Activated CD8-positive, alpha-beta memory T cell treated with anti-CD3 and anti-CD28 coated beads for 36 hours (primary cell): ENCODE measurements at regions not wholly inside any gene's neighbourhood (a gene's known extent, or its start where the extent isn't known, plus 50 kb on each side); places are given as distances from the start of the nearest gene placed in this dataset.
"Not testable (repeated sequence)": the region's sequence is repeated elsewhere in the genome, so short reads cannot be mapped to it uniquely, and the experiment has no call there.

ENCODE experiments used
- CTCF ChIA-PET: fragments of 350-600 bp; sonication (Branson Sonifier 250); formaldehyde crosslinking; loops from one replicate; lab custom pipeline; 2021; ENCODE audit warnings: antibody characterized with exemption; lab: Charles Lee
- POLR2A ChIA-PET: fragments of 350-600 bp; sonication (Branson Sonifier 250); formaldehyde crosslinking; loops from one replicate; lab custom pipeline; 2021; ENCODE audit warnings: antibody characterized with exemption; lab: Charles Lee

DNA sequence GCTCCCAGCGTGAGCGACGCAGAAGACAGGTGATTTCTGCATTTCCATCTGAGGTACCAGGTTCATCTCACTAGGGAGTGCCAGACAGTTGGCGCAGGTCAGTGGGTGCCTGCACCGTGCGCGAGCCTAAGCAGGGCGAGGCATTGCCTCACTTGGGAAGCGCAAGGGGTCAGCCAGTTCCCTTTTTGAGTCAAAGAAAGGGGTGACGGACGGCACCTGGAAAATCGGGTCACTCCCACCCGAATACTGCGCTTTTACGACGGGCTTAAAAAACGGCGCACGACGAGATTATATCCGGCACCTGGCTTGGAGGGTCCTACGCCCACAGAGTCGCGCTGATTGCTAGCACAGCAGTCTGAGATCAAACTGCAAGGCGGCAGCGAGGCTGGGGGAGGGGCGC, 915.9 kb upstream of the FBXO33 start:
- POLR2A ChIA-PET, CTCF ChIA-PET: not testable (repeated sequence)

DNA sequence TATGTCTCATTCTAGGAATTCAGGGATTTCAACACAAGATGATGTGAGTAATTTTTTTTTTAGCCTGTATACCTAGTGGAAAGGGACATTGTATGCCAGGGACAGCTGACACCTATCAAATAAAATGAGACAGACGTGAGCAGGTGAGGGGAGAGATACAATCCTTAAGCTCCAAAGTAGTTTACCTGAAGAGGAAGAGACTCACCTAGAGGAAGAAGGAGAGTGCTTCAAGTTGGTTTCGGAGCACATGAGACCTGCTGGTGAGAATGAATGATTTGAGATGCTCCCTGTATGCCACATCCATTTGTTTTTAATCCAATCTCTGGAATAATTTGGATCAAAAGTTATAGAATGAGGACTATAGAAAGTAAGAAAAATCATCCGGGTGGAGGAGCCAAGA, 915.4 kb upstream of the FBXO33 start:
- ChIA-PET CTCF (no interaction called here), POLR2A (no interaction called here)

DNA sequence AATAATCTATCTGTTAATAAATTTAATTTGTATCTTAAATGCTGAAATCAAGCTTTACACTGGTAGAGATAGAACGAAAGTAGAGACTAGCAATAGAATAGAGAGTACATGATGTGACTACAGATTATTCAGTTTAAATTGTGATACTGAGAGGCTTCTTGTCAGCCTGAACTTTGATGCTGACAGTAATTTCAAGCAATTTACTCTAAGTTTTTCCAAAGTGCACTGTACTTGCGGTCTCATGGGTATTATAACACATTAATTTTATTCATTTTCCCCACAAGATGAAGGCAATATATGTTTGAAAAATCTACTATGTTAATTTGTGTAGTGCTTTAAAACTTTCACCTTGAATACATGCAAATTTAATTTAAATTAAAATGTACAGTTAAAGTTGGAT, 914.0 kb upstream of the FBXO33 start:
- CTCF ChIA-PET: no interaction called here
- POLR2A ChIA-PET: no interaction called here

DNA sequence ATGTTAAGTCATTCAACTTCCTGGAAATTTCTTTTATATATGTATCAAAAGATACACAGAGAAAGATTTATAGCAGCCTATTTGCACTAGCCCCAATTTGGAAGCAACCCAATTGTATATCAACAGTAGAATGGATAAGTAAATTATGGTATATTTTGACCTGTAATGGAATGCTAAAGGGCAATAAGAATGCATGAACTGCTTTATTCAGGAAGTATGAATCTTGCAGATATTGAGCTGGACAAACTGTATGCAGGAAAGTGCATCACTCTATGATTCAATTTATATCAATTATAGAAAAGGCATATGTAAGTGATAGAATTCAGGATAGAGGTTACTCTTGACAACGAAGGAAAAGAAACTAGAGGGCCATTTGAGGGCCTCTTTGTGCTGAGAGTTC, 913.1 kb upstream of the FBXO33 start:
- CTCF ChIA-PET: no interaction called here
- POLR2A ChIA-PET: no interaction called here

DNA sequence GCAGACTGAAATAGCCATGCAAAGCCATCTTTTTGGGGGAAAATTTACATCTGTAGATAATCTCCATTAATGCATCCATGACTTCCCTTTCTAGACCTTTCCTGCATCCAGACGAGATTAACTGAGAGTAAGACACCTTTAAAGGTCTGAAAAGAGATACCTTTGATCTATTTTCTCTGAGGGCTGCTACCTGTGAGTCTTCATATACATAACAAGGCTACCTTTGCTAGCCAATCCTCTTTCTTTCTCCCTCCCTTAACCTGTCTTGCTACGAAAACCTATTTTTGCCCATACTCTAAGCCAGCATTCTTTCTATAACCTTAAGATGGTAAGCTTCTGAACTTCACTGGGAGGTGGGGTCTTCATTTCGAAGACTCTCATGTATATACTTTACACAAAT, 908.5 kb upstream of the FBXO33 start:
- ChIA-PET POLR2A (no interaction called here), CTCF (no interaction called here)

DNA sequence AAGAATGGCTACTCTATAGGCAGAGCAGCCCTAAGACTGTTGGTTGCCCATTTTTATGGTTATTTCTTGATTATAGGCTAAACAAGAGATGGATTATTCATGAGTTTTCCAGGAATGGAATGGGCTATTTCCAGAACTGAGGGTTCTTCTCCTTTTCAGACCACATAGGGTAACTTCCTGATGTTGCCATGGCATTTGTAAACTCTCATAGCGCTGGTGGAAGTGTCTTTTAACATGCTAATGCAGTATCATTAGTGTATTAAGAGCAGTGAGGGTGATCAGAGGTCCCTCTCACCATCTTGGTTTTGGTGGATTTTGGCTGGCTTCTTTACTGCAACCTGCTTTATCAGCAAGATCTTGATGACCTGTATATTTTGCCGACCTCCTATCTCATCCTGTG, 904.6 kb upstream of the FBXO33 start:
- ChIA-PET POLR2A (no interaction called here), CTCF (no interaction called here)

DNA sequence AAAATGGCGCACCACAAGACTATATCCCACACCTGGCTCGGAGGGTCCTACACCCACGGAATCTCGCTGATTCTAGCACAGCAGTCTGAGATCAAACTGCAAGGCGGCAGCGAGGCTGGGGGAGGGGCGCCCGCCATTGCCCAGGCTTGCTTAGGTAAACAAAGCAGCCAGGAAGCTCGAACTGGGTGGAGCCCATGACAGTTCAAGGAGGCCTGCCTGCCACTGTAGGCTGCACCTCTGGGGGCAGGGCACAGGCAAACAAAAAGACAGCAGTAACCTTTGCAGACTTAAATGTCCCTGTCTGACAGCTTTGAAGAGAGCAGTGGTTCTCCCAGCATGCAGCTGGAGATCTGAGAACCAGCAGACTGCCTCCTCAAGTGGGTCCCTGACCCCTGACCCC, 894.3 kb upstream of the FBXO33 start:
- CTCF ChIA-PET, POLR2A ChIA-PET: not testable (repeated sequence)

DNA sequence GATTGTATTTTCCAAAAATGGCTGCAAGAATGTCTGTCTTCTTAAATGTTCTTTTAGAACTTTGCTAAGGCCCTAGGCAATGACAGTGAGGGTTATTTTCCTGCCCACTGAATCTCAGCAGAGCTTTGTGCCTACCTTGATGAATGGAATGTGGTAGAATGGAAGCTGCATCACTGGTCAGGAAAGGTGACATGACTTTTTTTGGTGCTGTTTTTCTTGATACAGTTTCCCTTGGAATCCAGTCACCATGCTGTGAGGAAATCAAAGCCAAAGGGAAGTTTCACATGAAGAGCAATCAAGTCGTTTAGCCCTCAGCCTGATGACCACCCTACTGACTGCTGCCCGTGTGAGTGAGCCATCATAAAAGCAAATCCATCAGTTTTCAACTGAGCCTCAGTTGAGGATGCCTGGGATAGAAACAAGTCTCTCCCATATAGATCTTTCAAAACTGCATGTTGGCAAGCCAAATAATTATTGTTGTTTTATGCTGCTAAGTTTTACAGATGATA, 886.0 kb upstream of the FBXO33 start:
- POLR2A ChIA-PET: no interaction called here

DNA sequence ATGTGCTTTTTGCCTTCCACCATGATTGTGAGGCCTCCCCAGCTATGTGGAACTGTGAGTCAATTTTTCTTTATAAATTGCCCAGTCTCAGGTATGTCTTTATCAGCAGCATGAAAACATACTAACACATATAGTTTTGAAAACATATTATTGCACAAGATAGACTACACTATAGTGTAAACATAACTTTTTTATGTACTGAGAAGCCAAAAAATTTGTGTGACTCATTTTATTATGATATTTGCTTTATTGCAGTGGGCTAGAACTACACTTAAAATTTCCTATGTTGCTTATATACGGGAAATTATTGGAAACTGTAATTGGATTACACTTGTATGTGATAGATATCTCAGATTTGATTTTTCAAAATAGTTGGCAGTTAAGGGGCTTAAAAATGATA, 885.5 kb upstream of the FBXO33 start:
- CTCF ChIA-PET: no interaction called here
- POLR2A ChIA-PET: no interaction called here

More for the DNA sequence above, 886.0 kb upstream of the FBXO33 start:
- CTCF ChIA-PET: no interaction called here

DNA sequence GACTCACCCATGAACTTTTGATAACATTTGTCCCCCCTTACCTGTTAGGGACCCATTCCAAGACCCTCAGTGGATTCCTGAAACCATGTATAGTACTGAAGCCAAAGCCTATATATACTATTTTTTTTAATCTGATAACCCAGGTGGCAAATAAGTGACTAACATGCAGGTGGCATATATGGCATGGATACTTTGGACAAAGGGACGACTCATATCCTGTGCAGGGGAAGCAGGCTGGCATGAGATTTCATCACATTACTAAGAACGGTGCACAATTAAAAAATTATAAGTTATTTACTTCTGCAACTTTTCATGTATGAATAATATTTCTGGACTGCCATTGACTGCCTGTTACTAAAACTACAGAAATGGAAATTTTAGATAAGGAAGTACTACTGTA, 880.1 kb upstream of the FBXO33 start:
- POLR2A ChIA-PET: no interaction called here
- CTCF ChIA-PET: no interaction called here

DNA sequence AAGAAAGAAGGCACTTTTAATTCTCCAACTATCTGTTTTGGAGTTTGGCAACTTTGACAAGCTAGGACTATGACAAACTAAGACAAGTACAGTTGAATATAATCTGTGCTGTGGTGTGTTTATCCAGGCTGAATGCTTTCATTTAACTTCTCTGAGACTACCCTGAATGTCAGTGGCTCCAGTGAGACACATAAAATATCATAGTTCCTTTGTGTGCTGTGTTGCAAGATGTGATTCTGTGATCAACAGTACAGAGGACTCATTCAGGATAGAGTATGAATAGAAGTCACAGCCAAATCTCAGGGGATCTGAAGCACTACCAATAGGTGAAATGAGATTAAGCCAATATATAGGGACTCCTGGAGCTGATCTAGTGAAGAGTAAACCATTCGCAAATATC, 876.9 kb upstream of the FBXO33 start:
- POLR2A ChIA-PET: no interaction called here
- CTCF ChIA-PET: no interaction called here

DNA sequence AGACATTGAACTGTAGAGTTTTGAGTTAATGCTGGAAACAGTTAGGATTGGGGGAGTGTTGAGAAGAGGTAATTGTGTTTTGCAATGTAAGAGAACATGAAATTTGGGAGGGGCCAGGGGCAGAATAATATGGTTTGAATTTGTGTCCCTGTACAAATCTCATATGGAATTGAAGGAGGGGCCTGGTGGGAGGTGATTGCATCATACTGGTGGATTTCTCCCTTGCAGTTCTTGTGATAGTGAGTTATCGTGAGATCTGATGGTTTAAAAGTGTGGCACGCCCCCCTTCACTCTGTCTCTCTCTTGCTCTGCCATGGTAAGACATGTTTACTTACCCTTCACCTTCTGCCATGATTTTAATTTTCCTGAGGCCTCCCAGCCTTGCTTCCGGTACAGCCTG, 876.0 kb upstream of the FBXO33 start:
- POLR2A ChIA-PET: no interaction called here
- CTCF ChIA-PET: no interaction called here

DNA sequence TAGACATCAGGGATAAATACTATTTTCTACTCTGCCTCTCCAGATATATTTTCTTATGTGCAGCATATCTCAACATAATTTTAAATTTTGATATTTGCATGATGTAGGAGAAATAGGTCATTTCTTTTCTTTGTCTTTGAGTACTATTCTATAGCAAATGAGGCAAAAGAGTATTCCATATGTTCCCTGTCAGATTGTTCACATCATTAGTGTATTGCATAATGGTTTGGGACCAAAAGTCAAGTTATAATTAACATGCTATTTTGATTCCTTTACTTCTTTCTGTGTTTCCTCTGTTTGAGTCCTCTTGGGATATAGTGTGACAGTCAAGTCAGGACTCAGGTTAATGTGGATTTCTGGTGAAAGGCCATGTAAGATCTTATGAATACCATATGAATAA, 864.6 kb upstream of the FBXO33 start:
- ChIA-PET POLR2A (no interaction called here), CTCF (no interaction called here)

DNA sequence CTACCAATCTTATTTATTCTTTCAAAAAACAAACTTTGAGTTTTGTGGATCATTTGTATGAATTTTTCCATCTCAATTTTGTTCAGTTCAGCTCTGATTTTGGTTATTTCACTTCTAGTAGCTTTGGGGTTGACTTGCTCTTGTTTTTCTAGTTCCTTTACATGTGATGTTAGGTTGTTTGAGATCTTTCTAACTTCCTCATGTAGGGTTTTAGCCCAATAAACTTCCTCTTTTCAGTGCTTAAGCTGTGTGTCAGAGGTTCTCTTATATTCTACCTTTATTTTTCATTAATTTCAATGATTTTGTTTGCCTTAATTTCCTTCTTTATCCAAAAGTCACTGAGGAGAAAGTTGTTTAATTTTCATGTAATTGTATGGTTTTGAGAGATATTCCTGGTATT, 860.4 kb upstream of the FBXO33 start:
- CTCF ChIA-PET: no interaction called here
- POLR2A ChIA-PET: no interaction called here

DNA sequence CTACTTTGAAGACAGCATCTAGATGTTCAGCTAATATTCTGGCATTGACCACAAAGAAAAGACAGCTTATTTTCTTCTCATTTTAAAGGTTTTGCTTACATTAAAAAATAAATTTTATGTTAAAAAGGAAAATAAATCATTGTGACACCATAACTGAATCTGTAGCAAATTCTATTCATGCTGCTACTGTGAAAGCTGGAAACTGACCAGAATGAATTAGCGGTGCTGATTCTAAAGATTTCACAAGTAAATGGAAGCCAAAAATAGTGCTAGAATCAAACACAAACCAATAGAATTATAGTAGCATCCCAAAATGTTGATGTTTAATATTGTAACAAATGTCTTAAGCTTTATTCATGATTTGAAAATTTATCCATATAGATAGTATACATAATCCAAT, 850.0 kb upstream of the FBXO33 start:
- ChIA-PET POLR2A (no interaction called here), CTCF (no interaction called here)

DNA sequence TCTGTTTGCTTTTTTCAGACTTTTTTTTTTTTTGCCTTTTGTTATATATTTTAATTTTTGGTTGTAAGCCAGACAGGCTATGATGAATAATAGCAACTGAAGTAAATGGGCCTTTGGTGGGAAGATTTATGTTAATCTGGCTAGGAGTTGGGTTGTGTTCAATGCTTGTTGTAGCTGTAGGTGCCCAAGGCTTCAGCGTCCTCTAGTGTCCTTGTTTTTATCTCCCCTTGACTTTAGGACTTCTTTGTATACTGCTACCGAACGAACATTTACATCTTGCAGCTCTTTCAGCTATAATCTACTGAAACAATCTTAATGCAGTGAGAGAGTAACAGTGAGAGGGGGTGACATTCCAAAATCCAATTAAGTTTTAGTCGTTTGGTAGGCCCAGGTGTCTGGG, 848.4 kb upstream of the FBXO33 start:
- CTCF ChIA-PET: no interaction called here

DNA sequence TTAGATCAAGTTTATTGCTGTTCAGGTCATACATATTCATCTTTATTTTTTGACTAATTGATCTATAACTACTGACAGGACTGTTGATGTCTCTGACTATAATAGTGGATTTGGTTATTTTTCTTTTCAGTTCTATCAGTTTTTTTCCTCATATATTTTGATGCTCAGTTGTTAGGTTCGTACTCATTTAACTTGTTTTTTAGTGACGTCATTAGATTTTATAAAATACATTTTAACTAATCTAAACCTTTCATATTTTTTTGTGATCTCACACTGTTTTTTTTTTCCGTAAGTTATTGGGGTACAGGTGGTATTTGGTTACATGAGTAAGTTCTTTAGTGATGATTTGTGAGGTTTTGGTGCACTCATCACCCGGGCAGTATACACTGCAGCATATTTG, 841.2 kb upstream of the FBXO33 start:
- CTCF ChIA-PET: no interaction called here
- POLR2A ChIA-PET: no interaction called here

More for the DNA sequence above, 848.4 kb upstream of the FBXO33 start:
- POLR2A ChIA-PET: no interaction called here

DNA sequence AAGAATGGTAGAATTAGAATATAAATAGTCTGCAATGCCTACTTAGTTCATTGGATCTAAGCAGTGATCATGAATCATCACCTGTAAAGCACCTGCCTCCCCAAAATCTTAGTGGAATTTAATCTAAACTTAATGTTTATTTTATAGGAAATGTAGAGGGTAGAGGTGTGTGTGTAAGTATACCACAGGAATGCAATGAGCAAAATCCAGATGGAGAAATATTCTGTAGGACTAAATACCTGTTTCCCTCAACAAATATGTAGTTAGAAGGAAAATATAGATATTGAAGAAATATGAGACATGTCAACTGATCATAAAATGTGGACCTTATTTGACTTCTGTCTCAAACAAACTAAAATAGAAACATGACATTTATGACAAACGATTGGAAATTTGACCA, 839.2 kb upstream of the FBXO33 start:
- ChIA-PET POLR2A (no interaction called here), CTCF (no interaction called here)

DNA sequence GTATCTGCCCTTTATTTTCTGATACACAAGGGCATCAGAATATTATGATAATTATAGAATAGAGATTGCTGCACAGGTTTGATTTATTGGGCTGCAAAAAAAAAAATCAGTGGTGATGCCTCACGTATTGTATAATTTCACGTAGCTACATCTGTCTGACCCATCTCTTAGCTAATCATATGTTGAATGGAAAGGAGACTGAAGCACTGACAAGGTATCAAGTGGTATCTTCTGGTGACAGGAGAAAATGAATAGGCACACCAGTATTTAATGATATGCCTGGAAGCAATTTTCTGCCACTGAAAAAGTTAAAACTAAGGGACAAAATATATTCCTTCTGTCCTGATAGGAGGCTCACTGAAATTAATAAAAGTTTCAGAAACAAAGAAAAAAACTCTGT, 837.2 kb upstream of the FBXO33 start:
- ChIA-PET POLR2A (no interaction called here), CTCF (no interaction called here)

DNA sequence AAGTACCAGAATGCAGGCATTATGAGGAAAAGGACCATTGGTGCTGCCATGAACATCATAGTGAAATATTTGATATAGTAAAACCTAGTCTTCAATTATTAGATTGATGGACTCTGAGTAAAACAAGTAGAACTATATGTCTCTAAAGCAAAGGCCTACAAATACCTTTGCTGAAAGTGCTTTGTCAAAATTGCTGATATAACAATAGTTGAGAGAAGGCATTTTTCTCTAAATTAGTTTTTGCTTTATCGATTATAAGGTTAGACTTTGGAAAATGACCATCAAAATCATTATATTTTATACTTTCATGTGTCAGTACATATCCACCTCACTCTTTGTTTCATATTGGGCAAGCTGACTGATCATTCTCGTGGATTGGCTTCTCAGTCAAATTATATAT, 836.0 kb upstream of the FBXO33 start:
- CTCF ChIA-PET: no interaction called here
- POLR2A ChIA-PET: no interaction called here

DNA sequence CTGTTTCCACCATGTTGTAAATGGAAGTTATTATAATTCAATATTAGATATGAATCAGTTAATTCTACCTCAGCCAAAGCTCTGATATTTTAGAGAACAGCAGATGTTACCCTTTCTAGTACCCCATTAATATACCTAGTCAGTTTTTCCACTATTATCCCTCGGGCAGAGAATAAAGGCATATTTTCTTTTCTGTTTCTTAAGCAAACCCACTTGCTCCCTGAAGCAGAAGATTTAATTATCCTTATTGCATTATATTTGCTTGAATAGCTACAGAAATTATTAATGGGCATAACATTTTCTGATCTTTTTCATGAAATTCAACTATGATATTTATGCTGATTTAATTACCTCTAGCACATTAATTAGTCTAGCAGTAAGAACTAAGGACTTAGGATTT, 832.9 kb upstream of the FBXO33 start:
- ChIA-PET POLR2A (no interaction called here), CTCF (no interaction called here)

DNA sequence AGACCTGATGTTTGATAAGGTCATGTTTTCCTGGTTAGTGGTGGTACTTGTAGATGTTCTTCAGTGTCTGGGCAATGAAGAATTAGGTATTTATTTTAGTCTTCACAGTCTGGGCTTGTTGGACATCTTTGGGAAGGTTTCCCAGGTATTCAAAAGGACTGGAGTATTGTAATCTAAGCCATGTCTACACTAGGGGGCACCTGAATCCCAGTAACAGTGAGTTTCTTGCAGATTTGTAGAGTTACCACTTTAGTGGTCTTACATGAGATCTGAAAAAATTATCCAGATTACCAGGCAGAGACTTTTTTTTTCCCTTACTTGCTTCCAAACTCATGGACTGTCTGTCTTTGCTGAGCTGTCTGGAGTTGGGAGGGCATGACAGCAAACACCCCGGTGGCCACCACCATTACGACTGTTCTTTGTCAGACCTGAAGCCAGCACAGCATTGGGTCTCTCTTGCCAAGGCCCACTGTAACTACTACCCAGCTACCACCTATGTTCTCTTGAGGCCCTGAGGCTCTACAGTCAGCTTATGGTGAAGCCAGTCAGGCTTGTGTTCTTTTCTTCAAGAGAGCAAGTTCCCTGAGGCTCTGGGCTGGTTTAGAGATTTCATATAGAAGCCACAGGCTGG, 820.7 kb upstream of the FBXO33 start:
- CTCF ChIA-PET: no interaction called here

More for the DNA sequence above, 820.7 kb upstream of the FBXO33 start:
- POLR2A ChIA-PET: no interaction called here
